ENCODE measurements at regions not wholly inside any gene's neighbourhood (a gene's known extent, or its start where the extent isn't known, plus 50 kb on each side); places are given as distances from the start of the nearest gene placed in this dataset.

- no peak for TF ChIP-seq POLR2A (IDR thresholded peaks at IDR 0.05; ENCODE audit: low read depth, low read length)
- no peak for TF ChIP-seq POLR2AphosphoS5 (IDR thresholded peaks at IDR 0.05; ENCODE audit: low read depth, low read length)
- no peak for TF ChIP-seq TAF1 (IDR thresholded peaks at IDR 0.05; ENCODE audit: borderline replicate concordance, low read depth, low read length)
These were observed 1199.1 kb downstream of the ADGRL3 start for GRCh38 chr4:62399242-62399641.
